ENCODE measurements at regions not wholly inside any gene's neighbourhood (a gene's known extent, or its start where the extent isn't known, plus 50 kb on each side); places are given as distances from the start of the nearest gene placed in this dataset.

- no peaks in the 10 kb centered on the region for H3K27me3 ChIP-seq
- no peak overlapping the region for H3K4me3 ChIP-seq
- TF ChIP-seq CTCF (IDR thresholded peaks at IDR 0.05 in 4 of 5, conservative IDR thresholded peaks at IDR 0.05 in 1 of 5) (no peak), POLR2A (IDR thresholded peaks at IDR 0.05) (no peak)
- ATAC-seq, result no peak
- intact Hi-C loops (cut with DNase I; ENCODE audit: low total_unique reads) (no loop called here), in situ Hi-C loops (cut with MboI; ENCODE audit: low sequenced_read_pairs in 4 of 4) (no loop called here)
- H3K4me1 ChIP-seq, result no peaks in the 10 kb centered on the region
- no peak overlapping the region for H3K27ac ChIP-seq
- H3K36me3 ChIP-seq, result no peaks in the 10 kb centered on the region
- H3K9me3 ChIP-seq, result no peaks in the 10 kb centered on the region
- DNase-seq, result no peak
Observed at GRCh38 chr11:93940395-93940794, 80.8 kb upstream of the HEPHL1 start.

GRCh38 chr11:93942176-93942575 lies 79.0 kb upstream of the HEPHL1 start:
- Histone ChIP-seq H3K4me1 (no peaks in the 10 kb centered on the region), H3K27ac (no peak overlapping the region)
- TF ChIP-seq CTCF (IDR thresholded peaks at IDR 0.05 in 4 of 5, conservative IDR thresholded peaks at IDR 0.05 in 1 of 5) (no peak), POLR2A (IDR thresholded peaks at IDR 0.05) (no peak)

GRCh38 chr11:93945596-93945995 lies 75.6 kb upstream of the HEPHL1 start:
- Histone ChIP-seq H3K27ac (no peak overlapping the region), H3K9me3 (no peaks in the 10 kb centered on the region), H3K4me1 (no peaks in the 10 kb centered on the region), H3K27me3 (no peaks in the 10 kb centered on the region), H3K4me3 (no peak overlapping the region), H3K36me3 (no peaks in the 10 kb centered on the region)
- ATAC-seq, result no peak
- no peak for DNase-seq
- in situ Hi-C loops (cut with MboI; ENCODE audit: low sequenced_read_pairs in 4 of 4) (no loop called here), intact Hi-C loops (cut with DNase I; ENCODE audit: low total_unique reads) (no loop called here)
- TF ChIP-seq POLR2A (IDR thresholded peaks at IDR 0.05), result no peak
- no peak for TF ChIP-seq CTCF (IDR thresholded peaks at IDR 0.05 in 4 of 5, conservative IDR thresholded peaks at IDR 0.05 in 1 of 5)

More at GRCh38 chr11:93942176-93942575, 79.0 kb upstream of the HEPHL1 start:
- H3K27me3 ChIP-seq, result no peaks in the 10 kb centered on the region
- in situ Hi-C loops (cut with MboI; ENCODE audit: low sequenced_read_pairs in 4 of 4), result no loop called here
- no peaks in the 10 kb centered on the region for H3K36me3 ChIP-seq
- DNase-seq (no peak), ATAC-seq (no peak)
- H3K4me3 ChIP-seq, result no peak overlapping the region
- no peaks in the 10 kb centered on the region for H3K9me3 ChIP-seq
- intact Hi-C loops (cut with DNase I; ENCODE audit: low total_unique reads), result no loop called here

- DNase-seq (no peak), ATAC-seq (no peak)
- no peak overlapping the region for H3K27ac ChIP-seq
- in situ Hi-C loops (cut with MboI; ENCODE audit: low sequenced_read_pairs in 4 of 4) (no loop called here), intact Hi-C loops (cut with DNase I; ENCODE audit: low total_unique reads) (no loop called here)
- H3K27me3 ChIP-seq, result no peaks in the 10 kb centered on the region
- TF ChIP-seq POLR2A (IDR thresholded peaks at IDR 0.05) (no peak), CTCF (IDR thresholded peaks at IDR 0.05 in 4 of 5, conservative IDR thresholded peaks at IDR 0.05 in 1 of 5) (no peak)
- no peak overlapping the region for H3K4me3 ChIP-seq
- H3K4me1 ChIP-seq, result no peaks in the 10 kb centered on the region
- no peaks in the 10 kb centered on the region for H3K36me3 ChIP-seq
- no peaks in the 10 kb centered on the region for H3K9me3 ChIP-seq
Observed at GRCh38 chr11:93952082-93952780, 68.9 kb upstream of the HEPHL1 start.

All from gastrocnemius medialis (tissue), 4 donors.